NCI-H2227 (cell line): ENCODE measurements at regions not wholly inside any gene's neighbourhood (a gene's known extent, or its start where the extent isn't known, plus 50 kb on each side); places are given as distances from the start of the nearest gene placed in this dataset.
"Not testable (repeated sequence)": the region's sequence is repeated elsewhere in the genome, so short reads cannot be mapped to it uniquely, and the experiment has no call there.

Experiments
- DNase-seq: peaks from one replicate; lab custom pipeline; 2025; ENCODE audit not compliant: unreplicated experiment; lab: John Stamatoyannopoulos, UW

DNA sequence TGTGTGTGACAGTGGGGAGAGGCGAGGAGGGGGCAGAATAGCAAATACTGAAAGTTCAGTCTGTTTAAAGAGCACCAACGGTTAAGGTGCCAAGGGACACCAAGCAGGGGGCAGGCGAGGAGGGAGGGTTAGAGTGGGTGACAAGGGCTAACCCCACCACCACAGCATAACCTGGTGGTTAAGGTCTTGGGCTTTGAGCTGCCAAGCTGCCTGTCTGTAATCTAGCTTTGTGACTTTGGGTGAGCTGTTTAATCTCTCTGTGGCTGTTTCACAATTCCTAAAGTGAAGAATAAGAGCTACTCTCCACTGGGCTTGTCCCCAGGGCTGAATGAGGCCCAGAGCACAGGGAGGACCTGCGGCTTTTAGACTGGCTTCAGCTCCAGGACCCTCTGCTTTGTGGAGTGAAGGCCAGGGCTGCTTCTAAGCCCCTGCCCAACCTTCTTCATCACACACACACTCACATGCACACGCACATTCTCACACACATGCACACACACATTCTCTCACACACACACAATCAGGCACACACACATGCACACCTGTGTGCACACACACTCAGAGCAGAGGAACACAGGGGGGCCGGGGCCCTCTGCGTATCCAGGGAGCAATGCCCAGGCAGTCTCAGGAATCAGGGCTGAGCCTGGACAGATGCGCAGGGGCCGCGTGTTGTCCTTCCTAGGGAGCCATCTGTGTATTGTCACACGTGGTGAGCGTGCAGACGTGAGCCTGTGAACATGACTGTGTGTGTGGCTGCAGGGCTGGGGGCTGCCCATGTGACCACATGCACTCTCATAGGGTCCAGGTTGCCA, 101.6 kb upstream of the TARDBP start:
- no peak for DNase-seq

DNA sequence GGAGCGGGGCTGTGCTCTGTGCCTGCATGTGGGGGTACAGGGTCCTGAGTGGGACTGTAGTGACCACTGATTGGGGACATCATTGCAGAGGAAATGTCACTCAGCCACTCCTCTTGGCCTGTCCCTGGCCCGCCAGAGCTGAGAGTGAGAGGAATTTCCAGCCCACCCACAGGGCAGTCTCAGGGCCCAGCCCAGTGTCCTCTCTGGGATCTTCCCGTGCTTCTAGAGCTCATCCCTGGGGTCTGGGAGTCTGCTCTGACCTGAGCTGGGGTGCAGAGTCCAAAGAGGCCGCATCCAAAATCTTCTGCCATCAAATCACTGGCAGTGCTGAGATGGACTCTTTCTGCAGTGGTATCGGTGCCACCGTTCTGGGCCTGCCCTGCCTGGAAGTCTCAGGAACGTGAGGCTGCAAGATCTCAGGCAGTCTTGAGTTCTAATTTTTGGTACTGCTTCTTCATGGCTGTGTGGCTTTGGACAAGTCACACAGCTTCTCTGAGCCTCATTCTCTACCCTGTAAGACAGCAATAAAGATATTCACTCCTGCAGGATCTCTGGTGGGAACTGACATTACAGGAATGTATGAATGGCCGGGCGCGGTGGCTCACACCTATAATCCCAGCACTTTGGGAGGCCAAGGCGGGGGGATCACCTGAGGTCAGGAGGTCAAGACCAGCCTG, 100.8 kb upstream of the TARDBP start:
- no peak for DNase-seq

GRCh38 chr1:10912441-10912840, 100.0 kb upstream of the TARDBP start:
- DNase-seq: no peak

DNA sequence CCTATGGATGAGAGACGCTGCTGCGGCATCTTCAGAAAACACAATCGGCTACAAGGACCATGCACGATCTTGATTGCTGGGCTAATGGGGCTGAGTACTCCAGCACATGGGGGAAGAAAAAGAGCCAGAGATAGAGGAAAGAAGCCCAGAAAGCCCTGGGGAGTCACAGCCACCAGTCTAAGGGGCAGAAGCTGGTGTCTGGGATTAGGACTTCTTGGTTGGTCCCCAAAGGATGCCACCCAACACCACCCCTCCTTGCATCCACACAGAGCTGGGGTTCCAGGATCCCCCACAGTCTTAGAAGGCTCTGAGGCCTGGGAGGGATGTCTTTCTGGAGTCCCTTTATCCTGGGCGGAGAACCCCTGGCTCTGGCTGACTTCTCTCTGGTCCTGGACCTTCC, 98.4 kb upstream of the TARDBP start:
- DNase-seq: no peak

DNA sequence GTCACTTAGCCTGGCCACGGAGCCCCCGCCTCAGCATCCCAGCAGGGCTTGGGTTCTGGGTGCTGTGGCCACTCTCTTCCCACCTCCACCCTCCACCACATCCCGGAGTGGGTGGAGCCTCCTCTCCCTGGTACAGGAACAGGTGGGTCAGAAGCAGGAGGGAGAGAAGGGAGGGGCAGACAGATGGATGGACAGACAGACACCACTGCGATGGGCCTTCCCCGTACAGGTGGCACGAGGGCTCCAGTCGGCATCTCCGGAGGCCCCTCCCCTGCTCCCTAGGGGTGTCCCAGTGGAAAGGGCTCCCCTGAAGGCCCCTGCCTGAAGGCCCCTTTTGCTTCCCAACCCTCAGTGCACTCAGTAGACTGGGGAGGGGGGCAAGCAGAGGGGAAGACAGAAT, 96.9 kb upstream of the TARDBP start:
- no peak for DNase-seq

DNA sequence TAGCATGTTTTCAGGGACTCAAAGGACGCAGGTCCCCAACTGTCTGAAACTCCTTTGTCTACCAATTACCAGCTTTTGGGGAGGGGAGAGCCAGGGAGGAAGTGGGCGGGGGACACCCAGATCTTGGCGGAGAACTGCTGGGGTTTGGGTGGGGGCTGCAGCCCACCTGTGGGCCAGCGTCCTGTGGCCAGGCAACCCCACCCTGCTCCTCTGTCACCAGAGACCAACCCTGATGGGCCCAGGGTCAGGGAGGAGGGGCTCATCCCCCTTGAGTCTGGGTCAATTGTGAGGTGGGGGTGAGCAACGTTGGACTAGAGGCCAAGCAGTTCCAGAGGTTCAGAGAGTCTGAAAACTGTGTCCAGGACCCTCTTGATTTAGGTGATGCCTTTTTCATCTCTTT, 96.1 kb upstream of the TARDBP start:
- DNase-seq: no peak

DNA sequence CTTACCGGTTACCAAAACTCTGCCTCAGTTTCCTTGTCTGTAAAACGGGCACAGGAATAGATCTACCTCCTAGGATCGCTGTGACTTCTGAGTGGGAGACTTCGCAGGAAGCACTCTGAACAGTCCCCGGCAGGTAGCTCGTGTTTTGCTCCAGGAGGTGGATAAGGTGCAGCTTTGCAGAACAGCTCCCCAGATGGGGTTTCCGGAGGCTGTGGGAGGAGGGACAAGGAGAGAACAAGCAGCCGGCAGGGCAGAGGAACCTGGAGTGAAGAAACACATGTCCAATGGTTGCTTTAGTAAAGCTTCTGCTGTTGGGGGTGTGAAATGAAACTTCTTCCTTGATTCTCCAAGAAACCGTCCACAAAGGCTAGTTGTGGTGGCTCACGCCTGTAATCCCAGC, 95.5 kb upstream of the TARDBP start:
- DNase-seq: no peak

- DNase-seq: no peak
These were observed 94.7 kb upstream of the TARDBP start for GRCh38 chr1:10917513-10918454.

GRCh38 chr1:10918531-10918930, 93.9 kb upstream of the TARDBP start:
- no peak for DNase-seq

GRCh38 chr1:10920063-10920626, 92.3 kb upstream of the TARDBP start:
- DNase-seq: no peak

GRCh38 chr1:10922315-10923060, 90.0 kb upstream of the TARDBP start:
- not testable (repeated sequence) for DNase-seq

- DNase-seq: no peak
These were observed 88.4 kb upstream of the TARDBP start for GRCh38 chr1:10924030-10924429.

- DNase-seq: no peak
These were observed 83.8 kb upstream of the TARDBP start for GRCh38 chr1:10928654-10929053.

DNA sequence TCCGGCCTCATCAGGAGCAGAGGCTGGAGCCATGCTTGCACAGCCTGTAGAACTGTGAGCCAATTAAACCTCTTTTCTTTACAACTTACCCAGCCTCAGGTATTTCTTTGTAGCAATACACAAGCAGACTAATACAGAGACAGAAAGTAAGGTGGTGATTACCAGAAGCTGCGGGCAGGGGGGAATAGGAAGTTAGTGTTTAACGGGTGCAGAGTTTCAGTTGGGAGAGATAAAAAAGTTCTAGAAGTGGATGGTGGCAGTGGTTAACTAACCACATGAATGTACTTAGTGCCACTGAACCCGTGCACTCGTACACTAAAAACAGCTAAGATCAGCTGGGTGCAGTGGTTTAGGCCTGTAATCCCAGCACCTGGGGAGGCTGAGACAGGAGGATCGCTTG, 80.4 kb upstream of the TARDBP start:
- DNase-seq: no peak

- DNase-seq: no peak
These were observed 78.2 kb upstream of the TARDBP start for GRCh38 chr1:10934150-10934818.

- no peak for DNase-seq
These were observed 77.2 kb upstream of the TARDBP start for GRCh38 chr1:10935246-10935645.

- DNase-seq: no peak
These were observed 76.7 kb upstream of the TARDBP start for GRCh38 chr1:10935724-10936123.

- DNase-seq: no peak
These were observed 75.2 kb upstream of the TARDBP start for GRCh38 chr1:10936998-10937901.
